ENCODE measurements at regions not wholly inside any gene's neighbourhood (a gene's known extent, or its start where the extent isn't known, plus 50 kb on each side); places are given as distances from the start of the nearest gene placed in this dataset.
A peak's percentile ranks its signal among the peaks of the same experiment; 100 is the strongest.

DNA sequence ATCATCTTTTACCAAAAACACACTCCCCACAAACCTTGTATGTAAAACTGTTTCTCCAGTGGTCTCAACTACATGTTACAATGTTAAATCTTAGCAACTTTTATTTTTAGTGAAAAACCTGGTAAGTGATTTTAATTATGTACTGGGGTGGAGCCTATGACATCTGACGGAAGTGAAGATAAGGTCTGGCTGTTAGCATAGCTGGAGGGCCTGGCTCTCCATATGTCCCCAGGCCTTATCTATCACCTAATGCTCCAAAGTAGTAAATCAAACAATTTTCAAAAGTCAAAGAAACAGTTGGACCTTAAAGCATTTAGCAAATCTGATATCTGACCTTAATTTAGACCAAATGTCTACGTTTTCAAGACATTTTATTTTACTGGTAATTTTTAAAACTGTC, 173.6 kb upstream of the SMAD3 start (continued):
- TF ChIP-seq E2F3 (CRISPR knock-in tag; IDR thresholded peaks at IDR 0.05), result no peak
- no peak for TF ChIP-seq ZNF77 (CRISPR knock-in tag; IDR thresholded peaks at IDR 0.05)
- TF ChIP-seq, protein P1, sequence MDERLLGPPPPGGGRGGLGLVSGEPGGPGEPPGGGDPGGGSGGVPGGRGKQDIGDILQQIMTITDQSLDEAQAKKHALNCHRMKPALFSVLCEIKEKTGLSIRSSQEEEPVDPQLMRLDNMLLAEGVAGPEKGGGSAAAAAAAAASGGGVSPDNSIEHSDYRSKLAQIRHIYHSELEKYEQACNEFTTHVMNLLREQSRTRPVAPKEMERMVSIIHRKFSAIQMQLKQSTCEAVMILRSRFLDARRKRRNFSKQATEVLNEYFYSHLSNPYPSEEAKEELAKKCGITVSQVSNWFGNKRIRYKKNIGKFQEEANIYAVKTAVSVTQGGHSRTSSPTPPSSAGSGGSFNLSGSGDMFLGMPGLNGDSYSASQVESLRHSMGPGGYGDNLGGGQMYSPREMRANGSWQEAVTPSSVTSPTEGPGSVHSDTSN (CRISPR knock-in tag; IDR thresholded peaks at IDR 0.05; ENCODE audit: low read depth), result peak; percentile 20; the same call in 1 of the 2 replicates
- TF ChIP-seq, protein P1 (tag; conservative IDR thresholded peaks at IDR 0.05; ENCODE audit: low read depth), result peak; percentile 93
- TF ChIP-seq EWSR1 (IDR thresholded peaks at IDR 0.05; ENCODE audit: borderline replicate concordance, low read depth, partially characterized antibody), result no peak
- no peak for TF ChIP-seq ZNF436 (CRISPR knock-in tag; IDR thresholded peaks at IDR 0.05)
- TF ChIP-seq ATF7 (IDR thresholded peaks at IDR 0.05), result peak; percentile 35; the same call in 1 of the 2 replicates
- TF ChIP-seq, protein P2, sequence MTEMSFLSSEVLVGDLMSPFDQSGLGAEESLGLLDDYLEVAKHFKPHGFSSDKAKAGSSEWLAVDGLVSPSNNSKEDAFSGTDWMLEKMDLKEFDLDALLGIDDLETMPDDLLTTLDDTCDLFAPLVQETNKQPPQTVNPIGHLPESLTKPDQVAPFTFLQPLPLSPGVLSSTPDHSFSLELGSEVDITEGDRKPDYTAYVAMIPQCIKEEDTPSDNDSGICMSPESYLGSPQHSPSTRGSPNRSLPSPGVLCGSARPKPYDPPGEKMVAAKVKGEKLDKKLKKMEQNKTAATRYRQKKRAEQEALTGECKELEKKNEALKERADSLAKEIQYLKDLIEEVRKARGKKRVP (CRISPR knock-in tag; IDR thresholded peaks at IDR 0.05), result no peak
- no peak for TF ChIP-seq OTX1 (CRISPR knock-in tag; IDR thresholded peaks at IDR 0.05)
- peak; percentile 82 for TF ChIP-seq TEAD4 (IDR thresholded peaks at IDR 0.05; ENCODE audit: low read length)
- no peak for TF ChIP-seq TEAD4 (CRISPR knock-in tag; IDR thresholded peaks at IDR 0.05; ENCODE audit: borderline replicate concordance)
- peak; percentile 60; the same call in 1 of the 2 replicates for TF ChIP-seq FOXM1 (IDR thresholded peaks at IDR 0.05; ENCODE audit: low read depth)
- no peak for TF ChIP-seq FOXM1 (CRISPR knock-in tag; IDR thresholded peaks at IDR 0.05; ENCODE audit: low read depth)
- no peak for TF ChIP-seq NCOA6 (IDR thresholded peaks at IDR 0.05)
- no peak for TF ChIP-seq ZKSCAN3 (CRISPR knock-in tag; IDR thresholded peaks at IDR 0.05)
- TF ChIP-seq SNIP1 (IDR thresholded peaks at IDR 0.05; ENCODE audit: low read depth), result no peak
- TF ChIP-seq, protein P3, sequence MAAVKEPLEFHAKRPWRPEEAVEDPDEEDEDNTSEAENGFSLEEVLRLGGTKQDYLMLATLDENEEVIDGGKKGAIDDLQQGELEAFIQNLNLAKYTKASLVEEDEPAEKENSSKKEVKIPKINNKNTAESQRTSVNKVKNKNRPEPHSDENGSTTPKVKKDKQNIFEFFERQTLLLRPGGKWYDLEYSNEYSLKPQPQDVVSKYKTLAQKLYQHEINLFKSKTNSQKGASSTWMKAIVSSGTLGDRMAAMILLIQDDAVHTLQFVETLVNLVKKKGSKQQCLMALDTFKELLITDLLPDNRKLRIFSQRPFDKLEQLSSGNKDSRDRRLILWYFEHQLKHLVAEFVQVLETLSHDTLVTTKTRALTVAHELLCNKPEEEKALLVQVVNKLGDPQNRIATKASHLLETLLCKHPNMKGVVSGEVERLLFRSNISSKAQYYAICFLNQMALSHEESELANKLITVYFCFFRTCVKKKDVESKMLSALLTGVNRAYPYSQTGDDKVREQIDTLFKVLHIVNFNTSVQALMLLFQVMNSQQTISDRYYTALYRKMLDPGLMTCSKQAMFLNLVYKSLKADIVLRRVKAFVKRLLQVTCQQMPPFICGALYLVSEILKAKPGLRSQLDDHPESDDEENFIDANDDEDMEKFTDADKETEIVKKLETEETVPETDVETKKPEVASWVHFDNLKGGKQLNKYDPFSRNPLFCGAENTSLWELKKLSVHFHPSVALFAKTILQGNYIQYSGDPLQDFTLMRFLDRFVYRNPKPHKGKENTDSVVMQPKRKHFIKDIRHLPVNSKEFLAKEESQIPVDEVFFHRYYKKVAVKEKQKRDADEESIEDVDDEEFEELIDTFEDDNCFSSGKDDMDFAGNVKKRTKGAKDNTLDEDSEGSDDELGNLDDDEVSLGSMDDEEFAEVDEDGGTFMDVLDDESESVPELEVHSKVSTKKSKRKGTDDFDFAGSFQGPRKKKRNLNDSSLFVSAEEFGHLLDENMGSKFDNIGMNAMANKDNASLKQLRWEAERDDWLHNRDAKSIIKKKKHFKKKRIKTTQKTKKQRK (IDR thresholded peaks at IDR 0.05; ENCODE audit: borderline replicate concordance, low read depth, low read length), result no peak
- no peak for TF ChIP-seq ELF1 (tag; IDR thresholded peaks at IDR 0.05)
- TF ChIP-seq, protein P4, sequence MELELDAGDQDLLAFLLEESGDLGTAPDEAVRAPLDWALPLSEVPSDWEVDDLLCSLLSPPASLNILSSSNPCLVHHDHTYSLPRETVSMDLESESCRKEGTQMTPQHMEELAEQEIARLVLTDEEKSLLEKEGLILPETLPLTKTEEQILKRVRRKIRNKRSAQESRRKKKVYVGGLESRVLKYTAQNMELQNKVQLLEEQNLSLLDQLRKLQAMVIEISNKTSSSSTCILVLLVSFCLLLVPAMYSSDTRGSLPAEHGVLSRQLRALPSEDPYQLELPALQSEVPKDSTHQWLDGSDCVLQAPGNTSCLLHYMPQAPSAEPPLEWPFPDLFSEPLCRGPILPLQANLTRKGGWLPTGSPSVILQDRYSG (tag; conservative IDR thresholded peaks at IDR 0.05; ENCODE audit: low read depth), result no peak
- peak; percentile 83 for TF ChIP-seq SMARCA4 (IDR thresholded peaks at IDR 0.05)
- TF ChIP-seq TCF7 (IDR thresholded peaks at IDR 0.05; ENCODE audit: borderline replicate concordance), result no peak
- no peak for TF ChIP-seq CEBPG (CRISPR knock-in tag; IDR thresholded peaks at IDR 0.05)
- no peak for TF ChIP-seq CEBPG (tag; conservative IDR thresholded peaks at IDR 0.05 in 1 of 2, IDR thresholded peaks at IDR 0.05 in 1 of 2)
- peak in 1 of 2 experiments; percentile 86; a peak in 2 of 4 replicates for TF ChIP-seq RCOR1 (IDR thresholded peaks at IDR 0.05; ENCODE audit: borderline replicate concordance in 1 of 2, low read depth in 2 of 2, low read length in 2 of 2)
- no peak for TF ChIP-seq ZNF239 (CRISPR knock-in tag; IDR thresholded peaks at IDR 0.05)
